Right renal cortex interstitium (tissue), 3 donors: ENCODE measurements at regions not wholly inside any gene's neighbourhood (a gene's known extent, or its start where the extent isn't known, plus 50 kb on each side); places are given as distances from the start of the nearest gene placed in this dataset.

Experiments
- DNase-seq, 3 donors: peaks; one replicate each; pipeline ENCODE4 v3.0.0-alpha.2; 2013; ENCODE audit warnings: low read depth in 3 of 3, low spot score in 2 of 3

- DNase-seq = no peak
Observed at GRCh38 chr2:71851094-71851750, 296.4 kb downstream of the CYP26B1 start.

GRCh38 chr2:71850306-71850801 lies 297.3 kb downstream of the CYP26B1 start:
- no peak for DNase-seq

GRCh38 chr2:71849607-71850305 lies 297.9 kb downstream of the CYP26B1 start:
- no peak for DNase-seq

- no peak for DNase-seq
Observed at GRCh38 chr2:71849111-71849510, 298.6 kb downstream of the CYP26B1 start.

GRCh38 chr2:71846669-71847291 lies 300.9 kb downstream of the CYP26B1 start:
- no peak for DNase-seq

GRCh38 chr2:71846072-71846471 lies 301.6 kb downstream of the CYP26B1 start:
- DNase-seq = no peak

GRCh38 chr2:71844967-71845366 lies 302.7 kb downstream of the CYP26B1 start:
- DNase-seq = no peak

- no peak for DNase-seq
Observed at GRCh38 chr2:71843391-71843850, 304.2 kb downstream of the CYP26B1 start.

- no peak for DNase-seq
Observed at GRCh38 chr2:71842744-71843143, 304.9 kb downstream of the CYP26B1 start.

GRCh38 chr2:71839826-71840225 lies 307.8 kb downstream of the CYP26B1 start:
- no peak for DNase-seq

GRCh38 chr2:71834796-71835195 lies 312.9 kb downstream of the CYP26B1 start:
- no peak for DNase-seq

GRCh38 chr2:71833855-71834560 lies 313.7 kb downstream of the CYP26B1 start:
- DNase-seq = no peak

- no peak for DNase-seq
Observed at GRCh38 chr2:71833272-71833671, 314.4 kb downstream of the CYP26B1 start.

- DNase-seq = no peak
Observed at GRCh38 chr2:71832844-71833243, 314.8 kb downstream of the CYP26B1 start.

GRCh38 chr2:71832388-71832787 lies 315.3 kb downstream of the CYP26B1 start:
- DNase-seq = no peak

GRCh38 chr2:71831193-71831577 lies 316.5 kb downstream of the CYP26B1 start:
- no peak for DNase-seq

GRCh38 chr2:71830497-71831192 lies 317.0 kb downstream of the CYP26B1 start:
- no peak for DNase-seq

GRCh38 chr2:71829008-71829407 lies 318.7 kb downstream of the CYP26B1 start:
- no peak for DNase-seq

- no peak for DNase-seq
Observed at GRCh38 chr2:71827973-71828372, 319.7 kb downstream of the CYP26B1 start.

- no peak for DNase-seq
Observed at GRCh38 chr2:71827524-71827901, 320.1 kb downstream of the CYP26B1 start.
